ENCODE measurements at regions not wholly inside any gene's neighbourhood (a gene's known extent, or its start where the extent isn't known, plus 50 kb on each side); places are given as distances from the start of the nearest gene placed in this dataset.
"Not testable (repeated sequence)": the region's sequence is repeated elsewhere in the genome, so short reads cannot be mapped to it uniquely, and the experiment has no call there.

- DNase-seq, result not testable (repeated sequence)
Measured at GRCh38 chr7:65631236-65631635, 241.6 kb upstream of the VKORC1L1 start.

GRCh38 chr7:65633587-65634404, 239.1 kb upstream of the VKORC1L1 start:
- DNase-seq, result not testable (repeated sequence)

- DNase-seq, result not testable (repeated sequence)
Measured at GRCh38 chr7:65638918-65639317, 234.0 kb upstream of the VKORC1L1 start.

- DNase-seq, result not testable (repeated sequence)
Measured at GRCh38 chr7:65639717-65640116, 233.2 kb upstream of the VKORC1L1 start.

- not testable (repeated sequence) for DNase-seq
Measured at GRCh38 chr7:65643498-65643897, 229.4 kb upstream of the VKORC1L1 start.

GRCh38 chr7:65647153-65647964, 225.5 kb upstream of the VKORC1L1 start:
- not testable (repeated sequence) for DNase-seq

- DNase-seq, result not testable (repeated sequence)
Measured at GRCh38 chr7:65651174-65651573, 221.7 kb upstream of the VKORC1L1 start.

- not testable (repeated sequence) for DNase-seq
Measured at GRCh38 chr7:65651826-65652592, 220.9 kb upstream of the VKORC1L1 start.

- not testable (repeated sequence) for DNase-seq
Measured at GRCh38 chr7:65652669-65653068, 220.2 kb upstream of the VKORC1L1 start.

- DNase-seq, result not testable (repeated sequence)
Measured at GRCh38 chr7:65656494-65657188, 216.2 kb upstream of the VKORC1L1 start.

- DNase-seq, result not testable (repeated sequence)
Measured at GRCh38 chr7:65683362-65683761, 189.5 kb upstream of the VKORC1L1 start.

- DNase-seq, result not testable (repeated sequence)
Measured at GRCh38 chr7:65699026-65699714, 173.7 kb upstream of the VKORC1L1 start.

GRCh38 chr7:65699715-65700356, 173.0 kb upstream of the VKORC1L1 start:
- DNase-seq, result not testable (repeated sequence)

- not testable (repeated sequence) for DNase-seq
Measured at GRCh38 chr7:65719123-65719798, 153.6 kb upstream of the VKORC1L1 start.

- DNase-seq, result peak in 1 of 2 experiments; percentile 82
Measured at GRCh38 chr7:65722361-65722792, 150.5 kb upstream of the VKORC1L1 start.

- not testable (repeated sequence) for DNase-seq
Measured at GRCh38 chr7:65727182-65727581, 145.7 kb upstream of the VKORC1L1 start.

- DNase-seq, result no peak
Measured at GRCh38 chr7:65731129-65731528, 141.7 kb upstream of the VKORC1L1 start.

- DNase-seq, result peak; percentile 66 to 80
Measured at GRCh38 chr7:65731562-65732035, 141.3 kb upstream of the VKORC1L1 start.

- no peak for DNase-seq
Measured at GRCh38 chr7:65744406-65744805, 128.5 kb upstream of the VKORC1L1 start.

- no peak for DNase-seq
Measured at GRCh38 chr7:65746398-65746669, 126.5 kb upstream of the VKORC1L1 start.

- DNase-seq, result no peak
Measured at GRCh38 chr7:65749039-65749438, 123.8 kb upstream of the VKORC1L1 start.
